HFF-Myc (cell line): ENCODE measurements at regions not wholly inside any gene's neighbourhood (a gene's known extent, or its start where the extent isn't known, plus 50 kb on each side); places are given as distances from the start of the nearest gene placed in this dataset.

ENCODE experiments used
- DNase-seq: peaks from one replicate; pipeline ENCODE4 v3.0.0-alpha.2; 2011; ENCODE audit warnings: low read depth; ENCODE audit errors: extremely low read depth
- H3K4me3 ChIP-seq: replicated peaks from 2 replicates; pipeline ENCODE4 v1.5.1; 2011; ENCODE audit warnings: low read depth, mild to moderate bottlenecking, control low read depth, low read length
- TF ChIP-seq, protein P1 (sequence below): IDR thresholded peaks from 2 replicates; pipeline ENCODE4 v1.5.1; 2012; ENCODE audit warnings: mild to moderate bottlenecking, low read depth, low read length, control low read depth; ENCODE audit errors: missing control alignments

DNA sequence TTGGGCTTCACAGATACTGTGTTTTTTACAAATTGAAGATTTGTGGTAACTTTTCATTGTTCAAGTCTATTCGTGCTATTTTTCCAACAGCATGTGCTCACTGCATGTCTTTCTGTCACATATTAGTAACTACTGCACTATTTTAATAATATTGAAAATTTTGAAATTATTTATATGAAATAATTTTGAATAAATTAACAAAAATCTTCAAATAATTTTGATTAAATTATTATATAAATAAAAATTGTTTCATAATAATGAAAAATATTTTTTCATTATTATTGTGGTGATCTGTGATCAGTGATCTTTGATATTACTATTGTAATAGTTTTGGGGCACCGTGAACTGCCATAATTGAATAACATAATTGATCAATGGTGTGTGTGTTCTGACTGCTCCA is 204.1 kb downstream of the OGFRL1 start:
- TF ChIP-seq, protein P1, sequence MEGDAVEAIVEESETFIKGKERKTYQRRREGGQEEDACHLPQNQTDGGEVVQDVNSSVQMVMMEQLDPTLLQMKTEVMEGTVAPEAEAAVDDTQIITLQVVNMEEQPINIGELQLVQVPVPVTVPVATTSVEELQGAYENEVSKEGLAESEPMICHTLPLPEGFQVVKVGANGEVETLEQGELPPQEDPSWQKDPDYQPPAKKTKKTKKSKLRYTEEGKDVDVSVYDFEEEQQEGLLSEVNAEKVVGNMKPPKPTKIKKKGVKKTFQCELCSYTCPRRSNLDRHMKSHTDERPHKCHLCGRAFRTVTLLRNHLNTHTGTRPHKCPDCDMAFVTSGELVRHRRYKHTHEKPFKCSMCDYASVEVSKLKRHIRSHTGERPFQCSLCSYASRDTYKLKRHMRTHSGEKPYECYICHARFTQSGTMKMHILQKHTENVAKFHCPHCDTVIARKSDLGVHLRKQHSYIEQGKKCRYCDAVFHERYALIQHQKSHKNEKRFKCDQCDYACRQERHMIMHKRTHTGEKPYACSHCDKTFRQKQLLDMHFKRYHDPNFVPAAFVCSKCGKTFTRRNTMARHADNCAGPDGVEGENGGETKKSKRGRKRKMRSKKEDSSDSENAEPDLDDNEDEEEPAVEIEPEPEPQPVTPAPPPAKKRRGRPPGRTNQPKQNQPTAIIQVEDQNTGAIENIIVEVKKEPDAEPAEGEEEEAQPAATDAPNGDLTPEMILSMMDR = no peak
- no peak overlapping the region for H3K4me3 ChIP-seq
- no peak for DNase-seq

DNA sequence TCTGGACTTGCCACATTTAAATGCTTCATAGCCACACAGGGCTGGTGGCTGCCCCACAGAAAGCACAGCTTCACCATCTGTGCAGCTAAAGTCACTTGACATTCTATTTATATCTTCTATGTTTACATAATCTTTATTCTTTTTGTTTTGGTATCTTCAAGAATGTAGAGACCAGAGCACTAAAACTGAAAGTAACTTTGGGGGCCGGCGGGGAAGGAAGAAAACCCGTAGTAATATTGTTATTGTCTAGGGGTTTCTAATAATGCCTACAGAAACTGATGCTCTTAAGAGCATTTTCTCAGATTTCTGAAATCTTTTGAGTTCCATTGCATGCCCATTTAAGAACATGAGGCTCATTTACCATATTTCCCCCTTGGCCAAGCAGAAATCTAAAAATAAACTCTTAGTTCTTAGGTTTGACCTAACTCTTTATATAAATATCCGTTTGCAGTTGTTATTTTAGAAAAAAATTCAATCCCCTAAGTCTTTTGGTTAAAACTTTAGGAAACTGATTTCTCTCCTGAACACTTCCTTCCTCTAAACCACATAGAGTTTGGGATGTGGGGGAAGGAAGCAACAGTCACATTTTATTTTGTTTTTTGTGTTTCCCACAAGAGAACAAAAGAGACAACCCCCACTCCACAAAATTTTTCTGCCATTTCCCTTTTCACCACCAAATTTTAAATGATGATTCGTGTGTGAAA is 207.6 kb downstream of the OGFRL1 start:
- TF ChIP-seq, protein P1 = no peak
- H3K4me3 ChIP-seq = no peak overlapping the region
- DNase-seq = no peak

DNA sequence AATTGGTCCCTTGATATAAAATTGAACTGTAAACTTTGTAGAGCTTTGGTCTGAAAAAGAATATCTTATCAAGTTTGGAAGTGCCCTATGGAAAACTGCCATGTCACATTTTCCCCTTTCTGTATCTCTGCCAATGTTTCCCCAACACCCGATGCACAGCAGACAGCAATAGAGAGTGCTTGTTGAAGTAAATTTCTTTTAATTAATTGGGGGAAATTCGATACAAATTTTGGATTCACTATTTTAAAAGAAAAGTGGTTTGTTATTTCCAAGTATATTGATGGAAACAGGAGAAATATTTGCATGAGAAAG is 208.1 kb downstream of the OGFRL1 start:
- no peak for DNase-seq
- TF ChIP-seq, protein P1 = no peak
- no peak overlapping the region for H3K4me3 ChIP-seq

DNA sequence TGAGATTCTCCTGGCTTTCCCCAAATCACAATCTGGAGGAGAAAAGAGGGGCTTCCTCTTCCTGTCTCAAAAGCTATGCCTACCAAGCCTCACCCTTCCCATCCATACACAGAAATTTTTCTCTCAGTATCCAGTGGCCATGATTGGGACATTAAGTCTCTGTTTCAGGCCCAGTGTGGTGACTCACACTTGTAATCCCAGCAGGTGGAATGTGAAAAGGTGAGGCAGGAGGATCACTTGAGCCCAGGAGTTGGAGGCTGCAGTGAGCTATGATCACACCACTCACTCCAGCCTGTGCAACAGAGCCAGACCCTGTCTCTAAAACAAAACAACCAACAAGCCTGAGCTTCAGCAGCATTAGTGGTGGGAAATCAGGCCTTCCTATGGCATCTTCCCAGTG is 210.0 kb downstream of the OGFRL1 start:
- no peak for DNase-seq
- TF ChIP-seq, protein P1 = no peak
- no peak overlapping the region for H3K4me3 ChIP-seq

DNA sequence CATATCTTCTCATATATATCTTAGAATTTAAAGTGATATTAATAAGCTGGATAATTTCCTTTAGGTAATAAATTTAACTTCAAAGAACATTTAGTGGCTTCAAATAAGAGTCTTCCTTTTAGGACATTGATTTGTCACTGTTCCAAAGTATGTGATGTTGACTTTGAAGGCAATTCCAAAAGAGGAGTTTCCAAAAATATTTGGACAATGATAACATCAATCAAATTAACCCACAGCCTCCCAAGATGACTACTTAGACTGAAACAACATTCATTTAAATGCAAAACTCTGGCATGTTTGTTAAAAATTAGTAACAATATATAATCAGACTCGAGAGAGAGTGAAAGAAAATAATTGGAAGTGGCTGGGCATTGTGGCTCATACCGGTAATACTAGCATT is 211.1 kb downstream of the OGFRL1 start:
- TF ChIP-seq, protein P1 = no peak
- no peak for DNase-seq
- no peak overlapping the region for H3K4me3 ChIP-seq

DNA sequence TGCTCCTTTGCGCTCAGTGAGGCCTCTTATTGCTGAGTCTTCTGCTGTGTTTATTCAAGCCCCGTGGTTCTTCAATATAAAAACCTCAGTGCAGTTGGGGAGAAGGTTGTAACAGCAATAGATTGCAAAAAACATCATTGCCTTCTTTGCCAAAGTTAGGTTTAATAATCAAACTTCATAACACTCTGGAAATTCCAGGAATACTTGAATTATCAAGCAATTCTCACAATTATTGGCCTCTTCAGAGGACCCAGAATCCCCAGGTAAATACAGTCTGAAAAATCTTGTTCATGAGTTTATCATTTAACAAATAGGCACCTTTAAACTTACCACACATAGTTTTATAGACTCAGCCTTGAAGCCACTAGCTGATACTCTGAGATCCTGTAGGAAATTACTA is 213.6 kb downstream of the OGFRL1 start:
- no peak for DNase-seq
- TF ChIP-seq, protein P1 = no peak
- no peak overlapping the region for H3K4me3 ChIP-seq

DNA sequence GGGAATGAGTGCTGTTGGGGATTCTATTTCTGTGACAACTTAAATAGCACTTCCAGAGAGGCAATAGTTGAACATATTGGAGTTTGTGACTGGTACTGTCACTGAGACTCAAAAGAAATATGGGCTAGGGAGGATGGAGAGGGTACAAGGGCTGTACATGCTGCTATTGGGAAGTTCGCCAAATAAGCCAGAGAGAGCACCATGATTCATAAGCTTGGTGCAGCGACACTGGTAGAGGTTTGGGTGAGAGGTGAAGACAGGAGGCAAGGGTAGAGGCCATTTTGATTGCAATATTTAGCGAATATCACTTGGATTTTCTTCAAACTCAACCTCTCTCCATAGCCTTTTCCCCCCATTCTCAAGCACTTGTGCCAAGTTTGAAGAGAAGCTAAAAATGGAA is 214.3 kb downstream of the OGFRL1 start:
- DNase-seq = no peak
- no peak overlapping the region for H3K4me3 ChIP-seq
- TF ChIP-seq, protein P1 = no peak
